HG02852 (cell line): ENCODE measurements at regions not wholly inside any gene's neighbourhood (a gene's known extent, or its start where the extent isn't known, plus 50 kb on each side); places are given as distances from the start of the nearest gene placed in this dataset.
"Not testable (repeated sequence)": the region's sequence is repeated elsewhere in the genome, so short reads cannot be mapped to it uniquely, and the experiment has no call there.

ENCODE experiments used
- ATAC-seq: cut with Tn5 transposase; IDR thresholded peaks from one replicate; pipeline ENCODE4 v1.9.1; 2021; ENCODE audit warnings: mild to moderate bottlenecking, moderate library complexity; ENCODE audit not compliant: unreplicated experiment

DNA sequence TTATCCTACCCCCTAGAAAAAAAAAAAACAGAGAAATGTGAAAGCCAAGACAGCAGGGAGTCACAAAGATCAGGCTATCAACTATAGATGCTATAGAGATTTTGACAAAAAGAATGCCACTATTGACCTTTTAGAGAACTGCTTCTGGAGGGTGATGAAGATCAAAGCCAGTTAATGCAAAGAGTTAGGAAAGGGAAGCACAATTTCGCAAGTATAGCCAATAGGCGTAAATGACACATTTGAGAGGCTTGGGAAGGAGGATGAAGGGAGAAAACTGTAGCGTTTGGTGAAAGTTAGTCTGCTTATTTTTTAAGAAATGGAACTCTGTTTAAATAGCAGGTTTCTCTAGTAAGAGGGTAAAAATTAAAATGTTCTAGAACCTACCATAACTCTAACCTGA is 190.7 kb downstream of the DUSP6 start:
- ATAC-seq, result no peak

DNA sequence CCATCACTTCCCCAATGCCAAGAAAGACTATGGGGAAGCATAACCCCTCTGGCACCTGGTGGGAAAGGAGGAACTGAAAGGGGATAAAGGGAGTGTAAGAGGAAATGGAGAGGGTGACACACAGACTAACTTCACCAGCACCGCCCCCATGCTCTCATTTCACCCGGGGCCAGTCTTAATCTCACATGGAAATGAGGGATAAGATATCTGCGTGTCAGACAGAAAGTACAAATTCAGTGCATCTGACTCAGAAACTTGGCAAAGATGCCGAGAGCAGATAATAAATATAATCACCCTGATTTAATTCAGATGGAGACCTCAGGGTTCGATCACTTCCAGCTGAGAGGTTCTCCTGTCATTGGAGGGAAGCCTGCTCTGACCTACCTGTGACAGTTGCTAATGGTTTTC is 191.6 kb downstream of the DUSP6 start:
- no peak for ATAC-seq

DNA sequence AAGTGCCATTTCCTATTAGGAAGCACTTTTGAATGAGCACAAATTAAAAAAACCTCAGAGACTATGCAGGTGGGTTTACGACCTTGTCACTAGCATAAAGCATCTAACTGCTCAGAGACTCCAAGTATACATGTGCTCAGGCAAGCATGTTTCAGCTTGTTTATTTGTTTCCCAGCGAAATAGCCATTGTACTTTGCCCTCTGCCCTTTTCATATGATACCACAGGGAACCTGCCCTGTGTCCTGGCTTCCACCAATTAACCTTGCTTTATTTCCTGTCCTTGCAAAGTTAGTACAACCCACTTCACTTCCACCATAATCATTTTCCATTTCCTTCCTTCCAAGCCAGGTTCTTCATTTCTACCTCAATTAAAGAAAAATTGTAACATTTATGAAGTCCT is 194.9 kb downstream of the DUSP6 start:
- ATAC-seq, result no peak

DNA sequence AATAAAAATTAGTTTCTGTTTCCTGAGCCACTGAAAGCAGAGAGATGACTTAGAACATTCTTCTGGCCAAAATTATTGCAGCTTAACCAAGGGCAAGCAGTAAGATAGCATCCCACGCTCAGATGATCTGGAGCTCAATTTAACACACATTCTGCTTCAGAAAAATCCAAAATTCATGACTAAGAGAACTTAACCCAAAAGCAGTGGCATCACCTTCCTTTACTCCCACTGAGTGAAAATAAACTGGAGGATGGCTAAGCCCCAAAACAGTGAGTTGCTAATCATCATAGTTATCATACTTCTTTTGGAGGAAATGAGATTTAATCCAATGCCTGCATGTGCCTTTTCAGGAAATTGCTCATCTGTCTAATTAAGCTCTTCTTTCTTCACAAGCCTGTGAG is 195.4 kb downstream of the DUSP6 start:
- ATAC-seq, result no peak

DNA sequence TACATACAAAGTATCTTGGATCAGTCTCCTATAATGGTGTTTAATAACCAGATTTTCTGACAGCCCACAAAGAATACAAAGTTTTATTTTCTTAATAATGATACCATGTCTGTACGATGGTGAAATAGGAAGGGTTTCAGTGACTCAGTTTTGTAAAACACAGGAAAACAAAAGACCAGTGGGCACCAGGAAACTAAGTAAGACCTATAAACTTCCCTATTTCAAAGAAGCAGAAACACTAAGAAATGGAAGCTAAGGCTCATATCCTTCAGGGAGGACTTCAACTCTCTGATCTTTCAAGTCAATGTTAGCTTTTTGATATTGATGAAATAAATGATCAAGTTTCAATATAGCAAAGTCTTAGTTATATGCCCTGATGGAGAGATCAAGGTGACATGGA is 196.0 kb downstream of the DUSP6 start:
- ATAC-seq, result no peak

DNA sequence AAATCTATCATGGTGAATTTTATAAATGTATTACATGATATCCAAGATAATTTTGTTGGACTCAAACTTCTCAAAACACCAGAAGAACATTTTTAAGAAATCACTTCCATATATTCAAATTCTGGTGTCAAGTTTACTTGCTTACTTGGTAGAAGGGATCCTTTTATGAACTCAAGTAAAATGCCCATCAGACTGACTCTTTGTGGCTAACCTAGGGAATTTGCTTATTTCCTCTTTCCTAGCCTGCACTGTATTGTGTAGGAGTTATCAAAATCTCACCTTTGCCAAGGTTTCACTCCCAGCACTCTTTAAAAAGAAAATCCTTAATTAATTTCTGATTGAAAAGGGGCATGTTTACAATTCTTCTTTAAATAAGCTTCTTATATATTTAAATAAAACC is 196.5 kb downstream of the DUSP6 start:
- ATAC-seq, result no peak

DNA sequence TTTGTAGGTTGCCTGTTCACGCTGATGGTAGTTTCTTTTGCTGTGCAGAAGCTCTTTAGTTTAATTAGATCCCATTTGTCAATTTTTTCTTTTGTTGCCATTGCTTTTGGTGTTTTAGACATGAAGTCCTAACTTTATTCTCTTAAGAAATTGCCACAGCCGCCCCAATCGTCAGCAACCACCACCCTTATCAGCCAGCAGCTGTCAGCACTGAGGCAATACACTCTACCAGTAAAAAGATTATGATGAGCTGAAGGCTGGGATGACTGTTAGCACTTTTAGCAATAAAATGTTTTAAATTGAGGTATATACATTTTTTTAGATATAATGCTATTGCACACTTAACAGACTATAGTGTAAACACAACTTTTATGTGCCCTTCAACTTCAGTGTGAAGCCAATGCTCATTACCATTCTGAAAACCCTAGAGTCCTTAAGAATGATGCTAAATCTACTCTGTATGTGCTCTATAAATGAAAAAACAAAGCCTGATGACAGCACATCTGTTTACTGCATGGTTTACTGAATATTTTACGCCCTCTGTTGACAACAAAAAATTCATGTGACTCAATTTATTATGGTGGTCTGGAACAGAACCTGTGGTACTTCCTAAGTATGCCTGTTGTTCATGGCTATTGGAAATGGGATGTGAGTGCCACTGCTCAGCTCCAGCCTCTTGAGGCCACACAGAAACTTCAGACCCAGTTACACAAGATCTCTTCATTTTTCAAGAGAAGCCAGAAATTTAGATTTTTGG is 197.4 kb downstream of the DUSP6 start:
- no peak for ATAC-seq

DNA sequence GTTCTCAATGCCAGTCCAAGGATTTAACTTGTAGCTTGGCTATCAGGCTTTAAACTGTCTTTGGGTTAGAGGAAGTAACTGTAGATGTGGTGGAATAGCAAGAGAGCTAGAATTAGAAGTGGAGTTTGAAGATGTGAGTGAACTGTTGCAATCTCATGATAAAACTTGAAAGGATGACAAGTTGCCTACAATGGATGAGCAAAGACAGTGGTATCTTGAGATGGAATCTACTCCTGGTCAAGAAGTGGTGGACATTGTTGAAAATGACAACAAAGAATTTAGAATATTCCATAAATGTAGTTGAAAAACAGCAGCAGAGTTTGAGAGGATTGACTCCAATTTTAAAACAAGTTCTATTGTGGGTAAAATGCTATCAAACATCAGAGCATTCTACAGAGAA is 199.0 kb downstream of the DUSP6 start:
- ATAC-seq, result no peak

DNA sequence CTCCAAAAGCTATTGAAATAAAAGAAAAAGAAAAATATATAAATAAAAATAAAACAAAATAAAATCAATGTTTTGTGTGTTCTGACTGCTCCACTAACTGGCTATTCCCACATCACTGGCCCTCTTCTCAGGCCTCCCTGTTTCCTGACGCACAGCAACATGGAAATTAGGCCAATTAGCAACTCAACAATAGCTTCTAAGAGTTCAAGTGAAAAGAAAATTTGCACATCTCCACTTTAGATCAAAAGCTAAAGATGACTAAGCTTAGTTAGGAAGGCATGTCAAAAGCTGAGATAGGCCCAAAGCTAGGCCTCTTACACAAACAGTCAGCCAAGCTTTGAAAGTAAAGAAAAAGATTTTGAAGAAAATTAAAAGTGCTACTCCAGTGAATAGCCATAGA is 200.8 kb downstream of the DUSP6 start:
- no peak for ATAC-seq

DNA sequence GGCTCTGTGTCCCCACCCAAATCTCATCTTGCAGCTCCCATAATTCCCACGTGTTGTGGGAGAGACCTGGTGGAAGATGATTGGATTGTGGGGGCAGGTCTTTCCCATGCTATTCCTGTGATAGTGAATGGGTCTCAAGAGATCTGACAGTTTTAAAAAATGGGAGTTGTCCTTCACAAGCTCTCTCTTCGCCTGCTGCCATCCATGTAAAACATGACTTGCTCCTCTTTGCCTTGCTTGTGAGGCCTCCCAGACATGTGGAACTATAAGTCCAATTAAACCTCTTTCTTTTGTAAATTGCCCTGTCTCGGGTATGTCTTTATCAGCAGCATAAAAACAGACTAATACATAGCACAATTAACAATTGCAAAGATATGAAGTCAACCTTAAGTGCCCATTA is 201.5 kb downstream of the DUSP6 start:
- ATAC-seq, result not testable (repeated sequence)

DNA sequence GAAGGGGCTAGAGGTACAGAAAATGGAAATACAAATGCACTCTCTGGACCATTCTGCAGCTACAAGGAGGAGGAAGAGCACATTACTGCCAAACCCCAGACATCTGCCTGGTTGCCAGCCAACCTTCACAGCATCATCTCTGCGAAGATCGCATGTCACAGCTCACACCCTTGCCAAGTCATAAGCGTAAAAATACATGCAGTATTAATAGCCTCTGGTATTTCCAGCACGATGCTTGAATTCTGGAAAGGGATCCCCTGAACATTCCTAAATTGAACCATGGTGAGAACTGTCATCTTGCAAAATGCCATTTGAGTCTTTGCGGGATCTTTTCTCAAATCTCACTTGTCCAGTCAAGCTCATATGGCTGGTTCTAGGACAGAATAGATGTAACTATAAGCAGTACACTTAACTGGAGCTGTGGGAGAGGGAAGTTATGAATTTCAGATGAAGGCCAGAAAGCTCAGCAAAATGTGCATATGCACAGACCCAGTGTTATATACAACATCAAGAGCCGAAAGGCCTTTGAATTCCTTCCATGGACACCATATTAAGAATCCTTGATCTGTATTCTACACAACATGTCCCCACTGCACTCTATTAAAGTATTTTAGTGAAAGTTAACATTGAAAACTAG is 211.6 kb downstream of the DUSP6 start:
- ATAC-seq, result no peak

DNA sequence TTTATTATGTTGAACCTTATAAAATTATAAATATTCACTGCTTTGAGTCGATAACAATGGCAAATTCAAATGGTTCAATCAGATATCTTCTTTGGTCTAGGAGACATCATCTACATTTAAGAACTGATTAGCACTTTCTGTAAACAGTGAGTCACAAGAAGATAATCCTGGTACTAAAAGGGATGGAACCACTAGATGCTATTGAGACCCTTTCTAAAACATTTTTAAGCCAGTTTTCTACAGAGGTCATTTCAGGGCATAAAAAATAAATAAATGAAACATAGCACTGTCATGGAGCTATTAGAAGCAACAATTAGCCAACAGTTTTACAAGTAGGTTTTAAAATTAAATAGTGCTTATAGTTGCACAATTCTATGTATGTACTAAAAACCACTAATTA is 212.2 kb downstream of the DUSP6 start:
- ATAC-seq, result no peak

DNA sequence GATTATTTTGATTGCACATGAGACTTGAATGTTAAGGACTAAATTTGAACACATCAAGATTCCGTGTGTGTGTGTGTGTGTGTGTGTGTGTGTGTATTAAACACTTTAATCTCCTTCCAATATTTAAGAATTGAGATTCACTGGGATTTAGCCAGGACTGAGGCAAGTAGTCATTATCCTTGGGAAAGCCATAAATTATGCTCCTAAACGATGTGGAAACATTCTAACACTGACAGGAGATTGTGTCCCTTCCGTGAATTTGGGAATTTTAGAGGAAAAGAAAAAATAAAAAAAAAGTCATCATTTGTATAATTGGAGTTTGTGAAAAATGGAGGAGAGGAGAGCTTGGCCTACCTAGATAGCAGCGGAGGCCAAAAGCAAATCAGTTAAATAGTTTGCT is 212.9 kb downstream of the DUSP6 start:
- no peak for ATAC-seq

DNA sequence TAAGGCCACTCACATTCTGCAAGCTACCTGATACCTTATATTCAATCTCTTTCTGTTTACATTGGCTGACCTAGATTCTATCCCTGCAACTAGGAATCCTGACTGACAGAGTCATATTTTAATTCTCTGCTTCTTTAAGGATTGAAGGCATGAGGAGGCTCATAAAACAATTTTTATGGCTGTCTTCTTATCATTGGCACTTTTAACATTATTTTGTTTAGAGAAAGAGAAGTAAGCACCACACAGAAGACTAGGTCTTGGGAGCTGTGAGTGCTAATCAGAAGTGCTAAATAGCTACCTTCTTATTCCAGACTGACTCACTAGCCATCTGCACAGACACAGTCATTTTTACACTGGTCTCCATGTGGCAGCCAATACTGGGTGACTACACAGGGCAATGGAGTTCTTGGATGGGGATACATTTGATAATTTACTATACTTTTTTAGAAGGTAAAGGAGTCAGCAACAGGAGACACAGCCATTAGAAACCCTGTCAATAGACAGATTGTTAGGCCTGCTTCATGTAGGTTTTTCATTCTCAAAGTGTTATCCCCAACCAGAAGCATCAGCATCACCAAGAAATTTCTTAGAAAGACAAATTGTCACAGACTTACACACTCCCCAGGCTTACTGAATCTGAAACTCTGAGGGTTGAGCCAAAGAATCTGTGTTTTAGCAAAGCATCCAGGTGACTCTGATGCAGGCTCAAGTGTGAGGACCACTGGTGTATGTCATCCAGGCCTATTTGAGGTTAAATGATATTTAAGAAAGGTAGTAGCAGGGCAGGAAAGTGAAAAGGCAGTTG is 214.1 kb downstream of the DUSP6 start:
- no peak for ATAC-seq

DNA sequence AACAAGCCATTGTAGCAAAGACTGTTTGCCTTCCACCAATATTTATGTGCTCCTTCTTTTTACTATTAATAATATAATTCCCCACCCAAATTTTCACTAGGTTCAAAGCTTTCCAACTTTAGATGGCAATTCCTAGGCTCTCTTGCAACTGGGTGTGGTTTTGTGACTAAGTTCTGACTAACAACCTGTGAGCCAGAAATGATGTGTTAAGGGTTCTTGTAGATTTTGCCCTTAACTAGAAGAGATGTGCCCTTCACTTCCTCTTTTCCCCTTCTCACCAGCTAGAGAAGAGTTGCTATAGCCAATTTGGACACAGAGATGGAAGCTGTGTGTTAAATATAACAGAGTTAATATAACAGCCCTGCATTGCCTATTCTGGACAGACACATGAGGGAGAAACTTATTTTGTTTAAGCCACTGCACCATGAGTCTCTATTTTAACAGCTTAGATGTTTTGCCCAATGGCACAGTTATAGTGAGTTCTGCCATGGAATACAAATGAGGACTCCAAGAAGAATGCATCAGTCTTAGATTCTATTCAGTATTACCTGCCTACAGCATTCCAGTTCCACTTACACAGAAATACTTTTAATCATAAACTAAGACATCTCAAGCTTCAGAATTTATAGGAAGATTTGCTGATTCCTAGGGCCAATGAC is 216.2 kb downstream of the DUSP6 start:
- no peak for ATAC-seq

DNA sequence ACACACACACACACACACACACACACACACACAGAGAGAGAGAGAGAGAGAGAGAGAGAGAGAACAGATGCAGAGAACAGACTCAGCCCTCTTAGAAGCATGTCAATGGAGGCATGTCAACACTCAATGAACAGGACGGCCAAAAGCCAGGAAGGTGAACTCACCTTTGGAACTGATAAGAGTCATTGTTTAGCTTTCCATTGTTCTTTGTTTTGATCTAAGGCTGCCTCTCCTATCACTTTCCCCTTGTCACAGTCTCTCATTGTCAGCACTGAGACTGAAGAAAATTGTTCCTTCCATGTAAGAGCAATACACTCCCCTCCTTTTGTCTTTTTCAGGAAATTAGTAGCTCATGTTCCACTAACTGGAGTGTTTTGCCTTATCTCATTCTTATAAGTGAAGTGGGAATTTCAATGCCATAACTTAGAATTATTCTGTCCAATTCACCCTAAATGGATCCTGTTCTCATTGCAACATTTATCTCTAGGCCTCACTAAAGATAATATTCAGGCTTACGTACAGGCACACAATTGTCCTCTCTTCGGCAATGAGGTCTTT is 218.0 kb downstream of the DUSP6 start:
- ATAC-seq, result no peak

DNA sequence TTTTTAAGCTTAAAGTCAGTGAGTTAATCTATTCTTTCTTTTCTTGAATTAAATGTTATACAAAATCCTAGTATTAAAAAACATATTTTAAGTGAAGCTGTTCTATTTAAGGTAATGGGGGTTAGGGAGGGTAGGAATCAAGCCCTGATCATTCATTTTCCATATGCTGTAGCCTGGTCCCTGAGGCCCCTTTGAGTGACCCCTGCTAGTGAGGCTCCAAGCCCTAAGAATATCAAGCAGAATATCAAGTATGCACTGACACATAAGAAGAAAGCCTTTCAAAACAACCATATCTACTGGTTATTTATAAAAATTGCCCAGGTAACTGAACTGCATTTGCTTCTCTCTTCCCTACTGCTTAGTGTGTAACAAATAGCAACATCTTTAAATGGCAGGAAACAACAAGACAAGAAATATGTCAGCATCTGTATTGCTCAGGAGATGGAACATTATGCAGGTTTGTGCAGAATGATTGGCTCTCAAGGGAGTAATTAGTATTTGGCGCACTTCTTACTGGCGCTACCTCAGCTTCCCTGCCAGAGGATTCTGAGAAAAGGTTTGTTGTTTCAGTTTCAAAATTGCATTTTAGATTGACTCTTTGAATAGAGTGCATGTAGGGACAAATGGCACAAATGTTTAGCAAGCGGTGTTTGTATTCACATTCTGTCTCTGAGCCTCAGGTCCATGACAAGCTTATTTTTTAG is 223.0 kb downstream of the DUSP6 start:
- ATAC-seq, result no peak

DNA sequence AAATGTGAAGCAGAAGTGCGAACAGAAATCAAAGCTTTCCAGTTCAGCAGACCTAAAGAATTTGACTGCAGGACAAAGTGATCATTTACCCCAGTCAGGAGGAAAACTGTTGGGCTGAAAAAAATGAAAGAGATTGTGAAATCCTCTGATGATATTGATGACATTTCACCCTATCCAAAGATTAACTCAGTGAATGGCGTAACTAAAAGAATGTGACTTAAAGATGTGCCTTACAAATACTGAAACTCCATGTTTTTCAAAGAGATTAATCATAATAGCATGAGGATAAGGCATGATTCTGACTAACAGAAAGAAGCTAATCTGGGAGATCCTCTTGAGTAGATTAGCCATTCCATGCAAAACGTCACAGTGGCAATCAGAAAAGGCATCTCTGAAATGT is 225.6 kb downstream of the DUSP6 start:
- ATAC-seq, result no peak

DNA sequence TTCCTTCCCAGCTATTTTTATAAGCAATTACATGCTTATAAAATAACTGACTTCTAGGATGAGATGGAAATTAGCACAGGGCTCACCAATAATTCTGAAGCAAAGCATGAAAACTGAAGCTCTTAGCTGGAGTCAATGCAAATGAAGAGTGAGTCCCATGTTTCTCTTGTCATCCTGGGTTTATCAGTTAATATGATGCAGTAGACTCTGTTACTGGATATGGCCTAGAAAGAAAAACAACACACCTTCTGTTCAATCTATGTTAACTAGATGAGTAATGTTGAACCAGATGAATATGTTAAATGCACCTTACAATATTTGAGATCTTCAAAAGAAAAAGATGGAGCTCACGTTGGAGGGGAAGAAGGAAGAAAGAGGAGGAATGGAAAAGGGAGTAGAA is 229.4 kb downstream of the DUSP6 start:
- no peak for ATAC-seq

DNA sequence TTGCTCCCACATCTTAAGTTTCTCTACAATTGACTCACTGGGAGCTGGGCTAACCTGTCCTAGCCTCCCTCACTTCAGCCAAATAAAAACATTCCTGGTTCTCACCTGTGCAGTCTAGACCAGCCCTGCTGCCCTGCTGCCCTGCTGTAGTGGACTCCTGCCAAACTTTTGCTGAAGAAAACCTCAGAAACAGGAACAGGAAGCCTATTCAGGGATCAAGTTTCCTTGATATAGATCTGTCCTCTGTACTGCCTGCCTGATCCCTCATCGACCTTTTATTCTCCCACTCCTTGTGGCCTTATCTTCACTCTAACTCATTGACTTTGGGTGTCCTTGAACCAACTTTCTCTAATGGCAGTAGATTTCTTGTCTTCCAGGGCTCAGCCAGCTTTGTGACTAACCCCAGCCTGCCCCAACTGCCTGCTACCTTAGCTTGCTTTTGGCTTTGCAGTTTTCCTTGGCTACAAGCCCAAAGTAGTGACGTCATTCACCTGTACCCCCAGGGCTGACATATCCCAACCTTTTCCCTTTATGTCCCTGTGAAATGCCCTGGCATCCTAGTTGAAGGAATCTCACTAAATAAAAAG is 234.8 kb downstream of the DUSP6 start:
- no peak for ATAC-seq
